SKM-1 (cell line): ENCODE measurements at regions not wholly inside any gene's neighbourhood (a gene's known extent, or its start where the extent isn't known, plus 50 kb on each side); places are given as distances from the start of the nearest gene placed in this dataset.

Source experiments
- DNase-seq: peaks from one replicate; lab custom pipeline; 2025; ENCODE audit not compliant: unreplicated experiment; lab: John Stamatoyannopoulos, UW

GRCh38 chr6:118761645-118762044, 110.3 kb upstream of the CEP85L start:
- no peak for DNase-seq

DNA sequence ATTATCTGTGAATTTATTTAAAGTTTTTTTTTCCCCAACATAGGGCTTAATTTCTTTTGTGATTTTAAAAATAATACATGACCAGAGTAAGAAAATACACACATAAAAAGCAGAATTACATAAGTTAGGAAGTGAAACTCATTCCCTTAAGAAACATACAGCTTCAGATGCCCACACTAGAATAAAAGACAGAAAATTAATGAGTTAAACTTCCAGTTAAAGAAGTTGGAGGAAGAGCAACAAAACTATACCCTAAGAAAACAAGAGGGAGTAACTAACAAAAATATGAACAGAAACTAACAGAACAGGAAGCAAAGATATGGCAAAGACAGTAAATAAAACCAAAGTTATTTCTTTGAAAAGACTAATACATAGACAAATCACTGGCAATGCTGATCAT, 107.6 kb upstream of the CEP85L start:
- DNase-seq: no peak

DNA sequence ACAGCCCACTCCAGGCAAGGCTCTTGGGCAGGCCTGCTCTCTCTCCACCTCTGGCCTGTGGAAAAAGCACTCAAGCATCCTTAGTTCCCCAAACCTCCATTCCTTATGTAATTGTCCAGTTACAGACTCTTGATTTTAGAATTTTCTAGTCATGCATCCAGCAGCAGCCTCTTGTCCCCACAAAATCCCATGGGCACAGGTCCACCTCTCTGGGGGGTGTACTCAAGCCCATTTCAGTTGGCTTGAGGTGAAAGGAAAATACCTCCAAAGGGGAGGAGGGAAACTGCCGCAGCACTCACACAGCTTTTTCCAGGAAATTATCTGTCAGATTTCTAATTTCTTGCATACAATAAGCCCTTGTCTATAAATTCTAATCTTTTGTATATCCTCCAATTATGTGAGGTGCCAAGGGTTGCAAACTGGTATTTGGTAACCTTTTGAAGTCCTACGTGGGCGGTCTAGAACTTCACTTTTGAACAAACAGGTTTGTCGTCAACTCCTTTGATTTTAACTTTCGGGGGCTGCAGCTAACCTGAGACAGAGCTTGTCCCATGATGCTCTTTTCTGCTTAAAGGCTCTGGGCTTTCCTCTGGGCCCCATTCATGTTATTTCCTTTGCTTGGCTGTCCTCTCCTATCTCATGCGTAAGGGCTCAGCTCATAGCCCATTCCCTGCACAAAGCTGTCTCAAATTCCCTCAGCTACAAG, 104.7 kb upstream of the CEP85L start:
- DNase-seq: no peak

DNA sequence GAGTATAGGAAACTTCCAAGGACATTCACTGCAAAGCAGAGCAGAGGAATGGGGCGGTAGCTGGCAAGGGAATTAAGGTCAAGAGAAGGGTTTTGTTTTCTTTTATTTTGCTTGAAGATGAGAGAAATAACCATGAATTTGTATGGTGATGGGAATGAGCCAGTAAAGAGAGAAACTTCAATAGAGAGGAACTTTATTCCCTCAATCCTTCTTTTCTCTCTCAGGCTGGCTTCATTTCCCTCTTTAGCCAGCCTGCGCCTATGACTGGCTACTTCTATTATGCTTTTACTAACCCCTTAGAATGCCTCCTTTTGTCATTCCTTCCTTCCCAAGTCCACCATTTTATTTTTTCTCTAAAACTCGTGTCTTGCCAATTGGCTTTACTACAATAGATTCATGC, 101.4 kb upstream of the CEP85L start:
- DNase-seq: no peak

GRCh38 chr6:118751072-118751471, 99.7 kb upstream of the CEP85L start:
- DNase-seq: no peak

- no peak for DNase-seq
Measured at GRCh38 chr6:118750143-118750542, 98.8 kb upstream of the CEP85L start.

- no peak for DNase-seq
Measured at GRCh38 chr6:118748311-118749062, 97.1 kb upstream of the CEP85L start.

DNA sequence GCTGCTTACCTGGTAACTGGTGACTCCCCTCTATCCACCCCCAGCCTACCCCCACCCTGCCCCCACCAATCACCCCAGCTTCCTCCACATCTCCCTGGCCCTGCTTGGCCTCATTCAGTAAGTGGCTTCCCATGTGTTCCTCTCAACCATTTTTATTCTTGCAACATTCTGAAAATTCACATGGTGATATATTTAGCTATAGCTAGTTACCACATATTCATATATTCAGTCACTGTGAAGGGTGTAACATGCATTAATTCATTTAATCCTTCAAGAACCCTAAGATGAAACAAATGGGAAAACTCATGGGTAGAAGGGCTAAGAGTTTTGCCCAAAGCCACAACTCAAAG, 95.4 kb upstream of the CEP85L start:
- DNase-seq: no peak

- peak; percentile 82 for DNase-seq
Measured at GRCh38 chr6:118746145-118746824, 94.9 kb upstream of the CEP85L start.

DNA sequence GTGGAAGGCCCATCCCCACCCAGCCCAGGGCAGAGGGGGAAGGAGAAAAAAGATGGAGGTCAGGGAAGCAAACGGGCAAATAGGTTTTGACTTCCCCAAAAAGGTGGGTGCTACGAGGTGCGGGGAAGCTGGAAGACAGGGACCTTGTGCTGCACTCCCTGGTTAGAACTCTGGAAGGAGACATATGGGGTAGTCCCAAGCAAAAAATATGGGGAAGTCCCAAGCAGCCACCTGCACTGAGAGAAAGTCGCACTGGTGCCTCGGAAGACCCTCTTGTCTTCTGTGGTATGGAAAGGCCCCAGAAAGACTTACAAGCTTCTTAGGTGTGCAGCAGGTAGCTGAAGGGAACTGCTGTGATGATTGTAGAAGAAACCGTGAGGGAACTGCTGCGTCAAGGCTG, 93.8 kb upstream of the CEP85L start:
- DNase-seq: no peak

DNA sequence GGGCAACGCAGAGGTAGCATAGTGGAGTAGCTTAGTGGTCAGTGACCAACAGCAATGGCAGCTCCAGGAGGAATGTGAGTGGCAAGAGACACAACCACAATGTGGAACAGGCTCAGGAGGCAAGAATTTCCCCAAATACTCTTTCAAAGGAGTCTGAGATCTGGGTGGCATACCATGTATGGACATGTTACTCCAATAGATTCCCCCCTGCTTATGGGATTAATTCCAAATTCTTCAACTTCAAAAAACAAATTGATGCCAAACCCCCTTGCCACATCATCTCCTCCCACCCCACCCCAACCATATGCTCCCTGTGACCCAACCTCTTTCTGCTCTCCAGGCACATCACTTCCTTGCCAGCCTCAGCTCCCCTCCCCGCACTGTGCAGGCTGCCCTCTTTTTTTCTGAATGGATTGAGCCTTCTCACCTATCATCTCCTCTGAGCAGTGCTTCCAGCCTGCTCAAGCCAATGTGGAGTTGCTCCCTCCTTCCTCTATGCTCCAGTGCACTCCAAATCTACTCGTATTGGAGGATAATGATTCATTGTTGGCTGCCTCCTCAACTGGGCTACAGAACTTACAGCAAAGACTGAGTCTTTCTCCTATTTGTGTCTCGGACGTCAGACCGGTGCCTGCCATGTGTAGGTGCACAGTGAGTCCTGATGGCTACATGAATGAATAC, 93.0 kb upstream of the CEP85L start:
- no peak for DNase-seq

- DNase-seq: no peak
Measured at GRCh38 chr6:118743746-118744145, 92.4 kb upstream of the CEP85L start.

DNA sequence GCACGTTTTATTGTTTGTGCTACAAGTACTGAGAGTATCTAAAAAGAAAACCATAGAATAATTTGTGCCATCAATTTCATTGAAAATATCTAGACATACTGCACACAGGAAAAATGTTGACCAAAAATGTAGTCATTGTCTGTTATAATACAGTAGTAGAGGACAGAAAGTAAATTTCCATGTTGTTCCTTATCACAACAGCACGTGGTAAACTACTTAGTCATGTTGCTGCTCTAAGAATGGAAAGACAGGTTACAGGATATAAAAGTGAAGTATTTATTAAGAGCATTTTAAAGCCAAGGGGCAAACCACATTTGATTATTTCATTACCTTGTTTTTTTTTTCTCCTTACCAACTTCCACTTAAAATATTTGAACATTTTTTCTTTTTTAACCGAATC, 89.0 kb upstream of the CEP85L start:
- DNase-seq: no peak

GRCh38 chr6:118739696-118740353, 88.4 kb upstream of the CEP85L start:
- DNase-seq: no peak

GRCh38 chr6:118736440-118736839, 85.0 kb upstream of the CEP85L start:
- DNase-seq: no peak

DNA sequence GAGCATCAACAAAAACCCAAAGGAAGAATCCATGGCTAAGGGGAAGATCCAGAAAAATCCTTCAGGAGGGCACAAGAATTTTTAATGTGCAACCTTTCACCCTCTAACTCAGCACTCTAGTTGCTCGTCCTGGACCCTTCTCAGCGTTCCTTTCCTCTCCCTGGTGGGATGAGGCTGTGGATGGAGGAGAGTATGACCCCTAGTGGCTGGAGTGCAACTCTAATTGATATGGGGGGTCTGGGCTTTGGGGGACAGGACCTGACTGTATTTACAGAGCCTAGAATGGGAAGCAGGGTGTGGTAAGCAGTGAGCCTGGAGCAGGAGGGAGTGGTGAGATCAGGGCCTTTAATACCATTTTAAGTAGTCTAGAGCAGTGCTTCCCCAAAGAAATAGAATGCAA, 83.9 kb upstream of the CEP85L start:
- DNase-seq: no peak

DNA sequence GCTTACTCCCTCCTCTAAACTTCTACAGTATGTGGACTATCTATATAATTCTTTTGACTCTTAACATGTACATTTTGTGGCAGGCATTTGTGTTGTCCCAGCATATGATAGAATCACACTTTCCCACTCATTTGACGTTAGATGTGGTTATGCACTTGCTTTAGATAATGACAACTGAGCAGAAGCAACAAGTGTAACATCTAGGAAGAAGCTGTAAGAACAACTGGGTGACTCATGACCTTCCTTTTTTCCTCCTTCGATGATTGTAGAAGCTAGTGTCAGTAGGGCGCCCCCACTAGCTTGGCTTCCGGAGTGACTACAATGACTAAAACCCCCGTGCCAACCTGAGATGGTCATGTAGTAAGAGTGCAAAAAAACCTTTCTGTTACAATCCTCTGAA, 74.6 kb upstream of the CEP85L start:
- DNase-seq: no peak

- no peak for DNase-seq
Measured at GRCh38 chr6:118724211-118724610, 72.8 kb upstream of the CEP85L start.

GRCh38 chr6:118722829-118723813, 71.7 kb upstream of the CEP85L start:
- no peak for DNase-seq

DNA sequence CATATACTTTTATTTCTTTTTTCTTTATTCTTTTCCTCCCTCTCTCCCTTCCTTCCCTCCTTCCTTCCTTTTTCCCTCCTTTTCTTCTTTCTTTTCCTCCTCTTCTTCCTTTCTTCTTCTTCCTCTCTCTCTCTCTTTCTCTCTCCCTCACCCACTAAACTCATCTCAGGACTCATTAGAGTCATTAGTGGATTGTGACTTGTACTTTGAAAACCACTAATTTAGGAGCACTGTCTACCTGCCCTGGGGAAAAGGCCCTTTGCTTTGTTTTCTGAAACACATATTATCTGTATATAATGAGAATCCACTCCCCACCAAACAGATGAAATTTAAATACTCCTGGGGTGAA, 68.7 kb upstream of the CEP85L start:
- DNase-seq: no peak
